ENCODE measurements at regions not wholly inside any gene's neighbourhood (a gene's known extent, or its start where the extent isn't known, plus 50 kb on each side); places are given as distances from the start of the nearest gene placed in this dataset.
A peak's percentile ranks its signal among the peaks of the same experiment; 100 is the strongest.

DNA sequence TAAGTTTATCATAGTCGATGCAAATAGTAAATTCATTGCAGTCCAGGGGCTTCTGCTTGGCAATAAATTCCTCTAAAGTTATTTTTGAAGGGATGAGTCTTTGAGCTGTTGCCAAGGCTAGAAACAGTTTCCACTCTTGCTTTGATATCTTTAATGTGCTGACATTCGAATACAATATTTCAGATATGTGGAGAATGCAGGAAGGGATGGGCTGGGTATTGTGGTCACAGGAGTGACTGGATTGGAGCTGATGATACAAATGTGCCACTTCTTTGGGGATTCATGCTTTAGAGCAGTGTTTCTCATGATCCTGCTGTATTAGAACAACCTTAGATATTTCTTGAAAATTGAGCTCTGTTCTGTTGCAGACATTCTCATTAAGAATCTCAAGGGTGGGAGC, 139.0 kb downstream of the PRDM13 start:
- no peaks in the 10 kb centered on the region for H3K36me3 ChIP-seq
- H3K27ac ChIP-seq = no peak overlapping the region
- intact Hi-C loops (cut with DNase I; ENCODE audit: low total_unique reads) = loop anchor here (5.0 to 10.0 kb wide), 2 partner anchors 158 to 281 kb away; no protein-coding TSS in a partner anchor
- no peak for DNase-seq
- H3K27me3 ChIP-seq = peaks cover 0 to 8% of the 10 kb centered on the region in 2 donors
- TF ChIP-seq, protein P1, sequence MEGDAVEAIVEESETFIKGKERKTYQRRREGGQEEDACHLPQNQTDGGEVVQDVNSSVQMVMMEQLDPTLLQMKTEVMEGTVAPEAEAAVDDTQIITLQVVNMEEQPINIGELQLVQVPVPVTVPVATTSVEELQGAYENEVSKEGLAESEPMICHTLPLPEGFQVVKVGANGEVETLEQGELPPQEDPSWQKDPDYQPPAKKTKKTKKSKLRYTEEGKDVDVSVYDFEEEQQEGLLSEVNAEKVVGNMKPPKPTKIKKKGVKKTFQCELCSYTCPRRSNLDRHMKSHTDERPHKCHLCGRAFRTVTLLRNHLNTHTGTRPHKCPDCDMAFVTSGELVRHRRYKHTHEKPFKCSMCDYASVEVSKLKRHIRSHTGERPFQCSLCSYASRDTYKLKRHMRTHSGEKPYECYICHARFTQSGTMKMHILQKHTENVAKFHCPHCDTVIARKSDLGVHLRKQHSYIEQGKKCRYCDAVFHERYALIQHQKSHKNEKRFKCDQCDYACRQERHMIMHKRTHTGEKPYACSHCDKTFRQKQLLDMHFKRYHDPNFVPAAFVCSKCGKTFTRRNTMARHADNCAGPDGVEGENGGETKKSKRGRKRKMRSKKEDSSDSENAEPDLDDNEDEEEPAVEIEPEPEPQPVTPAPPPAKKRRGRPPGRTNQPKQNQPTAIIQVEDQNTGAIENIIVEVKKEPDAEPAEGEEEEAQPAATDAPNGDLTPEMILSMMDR (IDR thresholded peaks at IDR 0.05) = no peak
- no peaks in the 10 kb centered on the region for H3K4me1 ChIP-seq
- no peaks in the 10 kb centered on the region for H3K9me3 ChIP-seq
- H3K4me3 ChIP-seq = no peak overlapping the region

DNA sequence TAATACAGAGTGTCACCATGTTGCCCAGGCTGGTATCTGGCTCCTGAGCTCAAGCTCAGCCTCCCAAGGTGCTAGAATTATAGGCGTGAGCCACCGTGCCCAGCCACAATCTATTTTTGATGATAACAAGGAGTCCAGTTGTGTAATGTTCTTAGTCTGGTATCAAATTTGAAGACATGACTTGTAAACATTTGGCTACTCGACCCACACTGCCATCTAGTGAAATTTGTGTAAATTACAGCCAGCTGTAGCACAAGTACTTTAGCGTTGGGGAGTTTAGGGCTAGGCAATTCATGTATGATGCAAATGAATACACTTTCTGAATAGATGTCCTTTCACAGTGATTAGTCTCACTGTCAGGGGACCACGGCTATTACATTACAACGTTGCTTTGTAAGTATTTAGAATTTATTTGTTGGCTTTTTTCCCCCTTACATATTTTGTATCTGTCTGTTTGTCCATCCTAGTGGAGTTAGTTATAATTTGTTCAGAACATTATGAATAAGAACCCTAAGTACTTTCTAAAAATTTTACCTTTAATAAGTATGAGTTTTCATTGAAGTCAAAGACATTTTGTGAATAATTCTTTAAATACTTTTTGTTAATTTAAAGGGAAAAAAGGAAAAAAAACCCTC, 139.7 kb downstream of the PRDM13 start:
- Histone ChIP-seq H3K36me3 (no peaks in the 10 kb centered on the region), H3K27me3 (peaks cover 0 to 8% of the 10 kb centered on the region in 2 donors), H3K27ac (no peak overlapping the region), H3K4me1 (no peaks in the 10 kb centered on the region), H3K4me3 (no peak overlapping the region), H3K9me3 (no peaks in the 10 kb centered on the region)
- intact Hi-C loops (cut with DNase I; ENCODE audit: low total_unique reads) = loop anchor here (5.0 to 10.0 kb wide), 2 partner anchors 159 to 282 kb away; no protein-coding TSS in a partner anchor
- DNase-seq = peak in 1 of 2 donors; percentile 46
- TF ChIP-seq, protein P1 (IDR thresholded peaks at IDR 0.05) = peak; percentile 76 to 80

DNA sequence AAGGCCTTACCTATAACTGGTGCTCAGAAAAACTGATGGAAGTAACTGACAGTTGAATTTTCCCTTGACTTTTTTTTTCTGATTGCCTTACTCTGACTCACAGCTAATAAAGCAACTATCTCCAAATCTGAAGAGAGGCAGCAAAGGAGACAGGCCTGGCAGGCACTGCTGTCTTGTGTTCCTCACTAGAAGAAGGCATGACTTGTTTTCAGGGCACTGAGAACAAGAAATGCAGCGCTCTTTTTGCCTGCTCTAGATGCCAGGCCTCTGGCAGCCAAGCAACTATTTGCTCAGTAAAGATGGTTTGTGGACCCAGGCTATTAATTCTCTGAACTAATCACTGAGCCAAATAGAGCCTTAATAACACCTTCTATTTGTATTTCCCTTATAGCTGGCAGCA, 155.1 kb downstream of the PRDM13 start:
- Histone ChIP-seq H3K27ac (no peak overlapping the region), H3K4me3 (no peak overlapping the region), H3K27me3 (no peaks in the 10 kb centered on the region), H3K9me3 (no peaks in the 10 kb centered on the region), H3K4me1 (no peaks in the 10 kb centered on the region), H3K36me3 (no peaks in the 10 kb centered on the region)
- DNase-seq = no peak
- TF ChIP-seq, protein P1 (IDR thresholded peaks at IDR 0.05) = no peak
- intact Hi-C loops (cut with DNase I; ENCODE audit: low total_unique reads) = no loop called here

DNA sequence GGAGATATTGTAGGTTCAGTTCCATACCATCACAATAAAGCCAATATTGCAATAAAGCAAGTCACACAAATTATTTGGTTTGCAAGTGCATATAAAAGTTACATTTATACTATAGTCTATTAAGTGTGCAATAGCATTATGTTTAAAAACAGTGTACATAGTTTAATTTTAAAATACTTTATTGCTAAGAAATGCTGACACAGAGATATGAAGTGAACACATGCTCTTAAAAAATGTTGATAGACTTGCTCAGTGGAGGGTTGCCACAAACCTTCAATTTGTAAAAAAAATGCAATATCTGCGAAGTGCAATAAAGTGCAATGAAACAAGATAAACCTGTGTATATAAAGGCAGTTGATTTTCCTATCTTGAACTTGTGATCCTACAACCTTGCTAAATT, 161.5 kb downstream of the PRDM13 start:
- TF ChIP-seq, protein P1 (IDR thresholded peaks at IDR 0.05) = no peak
- no peak overlapping the region for H3K27ac ChIP-seq
- DNase-seq = no peak
- H3K4me1 ChIP-seq = no peaks in the 10 kb centered on the region
- no peaks in the 10 kb centered on the region for H3K9me3 ChIP-seq
- no peaks in the 10 kb centered on the region for H3K27me3 ChIP-seq
- H3K4me3 ChIP-seq = no peak overlapping the region
- intact Hi-C loops (cut with DNase I; ENCODE audit: low total_unique reads) = no loop called here
- no peaks in the 10 kb centered on the region for H3K36me3 ChIP-seq

DNA sequence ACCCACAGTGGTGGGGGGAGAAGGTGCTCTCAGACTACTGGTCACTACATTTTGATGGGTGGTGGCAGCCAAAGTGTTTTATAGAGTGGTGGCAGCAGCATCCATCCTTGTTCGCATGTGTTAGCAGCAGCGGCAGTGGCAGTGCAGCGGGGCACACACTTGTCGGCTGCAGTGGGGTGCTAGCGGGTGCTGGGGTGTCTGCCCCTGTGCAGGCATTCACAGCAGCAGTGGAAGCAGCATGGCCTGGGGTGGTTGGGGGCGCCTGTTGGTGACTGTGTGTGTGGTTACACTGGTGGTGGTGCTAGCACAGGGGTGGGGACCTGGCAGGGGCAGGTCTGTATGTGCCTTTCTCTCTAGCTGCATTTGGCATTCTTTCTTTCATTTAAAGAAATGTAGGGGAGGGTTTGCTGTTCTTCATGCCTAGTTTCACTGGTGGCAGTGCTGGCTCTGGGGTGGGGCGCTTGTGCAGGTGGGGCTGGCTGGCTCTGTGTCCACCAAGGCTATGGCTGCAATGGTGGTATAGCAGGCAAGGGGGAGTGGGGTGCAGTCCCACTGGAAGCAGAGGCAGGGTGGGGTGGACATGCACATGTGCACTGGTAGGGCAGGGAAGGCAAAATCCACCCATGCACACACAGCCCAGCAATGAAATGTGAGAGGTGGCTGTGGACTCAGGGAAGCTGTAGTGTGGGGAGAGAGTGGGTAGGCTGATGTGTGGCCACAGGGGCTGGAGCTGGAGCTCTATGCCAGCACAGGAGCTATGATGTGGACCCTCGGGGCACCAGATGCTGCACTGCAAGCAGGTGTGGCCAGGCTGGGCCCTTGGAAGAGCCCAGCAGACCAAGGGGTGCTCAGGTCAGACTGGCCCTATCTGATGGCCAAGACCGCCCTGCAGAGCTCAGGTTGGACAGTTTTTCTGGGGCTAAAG, 173.3 kb downstream of the PRDM13 start:
- intact Hi-C loops (cut with DNase I; ENCODE audit: low total_unique reads) = no loop called here
- Histone ChIP-seq H3K27ac (no peak overlapping the region), H3K9me3 (no peaks in the 10 kb centered on the region), H3K36me3 (no peaks in the 10 kb centered on the region), H3K4me1 (no peaks in the 10 kb centered on the region), H3K27me3 (peaks cover 0 to 6% of the 10 kb centered on the region in 2 donors), H3K4me3 (no peak overlapping the region)
- DNase-seq = no peak
- TF ChIP-seq, protein P1 (IDR thresholded peaks at IDR 0.05) = no peak

Data from tibial artery (tissue), 4 donors.